ENCODE measurements at regions not wholly inside any gene's neighbourhood (a gene's known extent, or its start where the extent isn't known, plus 50 kb on each side); places are given as distances from the start of the nearest gene placed in this dataset.
A peak's percentile ranks its signal among the peaks of the same experiment; 100 is the strongest.
"Not testable (repeated sequence)": the region's sequence is repeated elsewhere in the genome, so short reads cannot be mapped to it uniquely, and the experiment has no call there.

DNA sequence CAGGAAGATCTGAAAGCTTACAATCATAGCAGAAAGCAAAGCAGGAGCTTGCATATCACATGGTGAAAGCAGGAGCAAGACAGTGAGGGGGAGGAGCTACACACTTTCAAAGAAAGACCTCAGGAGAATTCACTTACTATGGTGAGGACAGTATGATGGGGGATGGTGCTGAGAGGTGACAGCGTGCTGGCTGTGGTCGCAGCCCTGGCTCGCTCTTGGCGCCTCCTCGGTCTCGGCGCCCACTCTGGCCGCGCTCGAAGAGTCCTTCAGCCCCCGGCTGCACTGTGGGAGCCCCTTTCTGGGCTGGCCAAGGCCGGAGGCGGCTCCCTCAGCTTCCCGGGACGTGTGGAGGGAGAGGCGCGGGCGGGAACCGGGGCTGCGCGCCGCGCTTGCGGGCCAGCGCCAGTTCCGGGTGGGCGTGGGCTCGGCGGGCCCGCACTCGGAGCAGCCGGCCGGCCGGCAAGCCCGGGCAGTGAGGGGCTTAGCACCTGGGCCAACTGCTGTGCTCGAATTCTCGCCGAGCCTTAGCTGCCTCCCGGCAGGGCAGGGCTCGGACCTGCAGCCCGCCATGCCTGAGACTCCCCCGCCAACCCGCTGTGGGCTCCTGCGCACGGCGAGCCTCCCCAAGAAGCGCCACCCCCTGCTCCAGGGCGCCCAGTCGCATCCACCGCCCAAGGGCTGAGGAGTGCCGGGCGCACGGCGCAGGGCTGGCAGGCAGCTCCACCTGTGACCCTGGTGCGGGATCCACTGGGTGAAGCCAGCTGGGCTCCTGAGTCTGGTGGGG is 131.9 kb upstream of the SPATS2L start:
- no peak for DNase-seq

DNA sequence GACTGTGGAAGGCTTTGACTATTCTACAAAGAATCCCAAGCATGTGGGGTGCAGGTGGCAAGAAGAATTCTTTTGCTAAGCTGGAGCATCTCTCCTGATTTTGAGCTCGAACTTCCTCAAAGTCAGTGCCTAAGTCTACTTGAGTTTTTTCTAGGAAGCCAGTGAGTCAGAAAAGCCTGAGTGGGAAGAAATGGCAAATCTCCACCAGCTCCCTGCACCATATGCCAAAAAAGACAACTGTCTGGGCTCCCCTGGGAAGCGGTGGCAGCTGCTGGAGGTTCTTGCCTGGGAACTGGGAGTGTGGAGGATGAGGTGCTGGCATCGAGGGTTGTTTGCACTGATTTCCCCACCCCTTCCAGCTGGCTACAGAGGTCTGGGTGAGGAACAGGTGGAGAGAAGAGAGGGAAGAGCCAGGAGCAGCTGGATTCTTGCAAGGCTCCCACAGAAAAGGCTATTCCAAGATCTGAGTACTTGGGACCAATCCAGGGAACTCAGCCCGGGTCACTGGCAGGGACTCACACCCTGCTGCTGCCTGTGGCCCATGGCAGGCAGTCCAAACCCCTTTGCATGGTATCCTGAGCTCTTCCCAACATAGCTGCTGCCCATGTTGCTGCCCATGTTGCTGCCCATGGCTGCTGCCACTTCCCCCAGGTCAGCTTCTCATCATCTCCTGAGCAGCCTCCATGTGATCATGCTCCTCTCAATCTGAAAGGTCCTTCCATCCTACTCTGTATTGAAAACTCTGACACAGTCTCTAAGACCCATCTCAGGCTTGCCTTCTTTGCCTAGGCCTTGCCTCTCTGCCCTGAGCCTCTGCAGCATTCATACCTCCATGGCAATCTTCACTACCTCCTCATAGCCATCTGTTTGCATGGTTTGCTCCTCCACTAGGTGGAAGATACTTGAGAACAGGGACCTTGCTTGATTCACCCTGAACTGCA is 128.3 kb upstream of the SPATS2L start:
- no peak for DNase-seq

DNA sequence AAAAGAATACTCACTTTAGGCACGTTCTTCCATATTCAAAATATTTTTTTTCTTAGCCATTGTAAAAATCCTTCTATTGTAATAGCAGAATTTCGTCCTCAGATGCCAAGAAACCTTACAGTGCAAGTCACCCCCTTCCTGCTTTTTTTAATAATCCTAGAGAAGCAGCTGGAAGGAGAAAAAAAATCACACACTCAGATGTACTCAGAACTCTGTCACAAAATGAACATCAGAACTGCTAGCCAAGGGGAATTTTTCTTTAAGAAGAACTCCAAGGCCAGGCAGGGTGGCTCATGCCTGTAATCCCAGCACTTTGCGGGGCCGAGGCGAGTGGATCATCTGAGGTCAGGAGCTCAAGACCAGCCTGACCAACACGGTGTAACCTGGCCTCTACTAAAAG is 127.3 kb upstream of the SPATS2L start:
- no peak for DNase-seq

GRCh38 chr2:200180943-200181342 is 125.5 kb upstream of the SPATS2L start:
- no peak for DNase-seq

- DNase-seq = no peak
Measured at GRCh38 chr2:200181755-200182154, 124.7 kb upstream of the SPATS2L start.

- DNase-seq = no peak
Measured at GRCh38 chr2:200184748-200185627, 121.5 kb upstream of the SPATS2L start.

GRCh38 chr2:200185628-200186000 is 120.9 kb upstream of the SPATS2L start:
- peak; percentile 75 for DNase-seq

GRCh38 chr2:200186002-200186401 is 120.5 kb upstream of the SPATS2L start:
- DNase-seq = no peak

DNA sequence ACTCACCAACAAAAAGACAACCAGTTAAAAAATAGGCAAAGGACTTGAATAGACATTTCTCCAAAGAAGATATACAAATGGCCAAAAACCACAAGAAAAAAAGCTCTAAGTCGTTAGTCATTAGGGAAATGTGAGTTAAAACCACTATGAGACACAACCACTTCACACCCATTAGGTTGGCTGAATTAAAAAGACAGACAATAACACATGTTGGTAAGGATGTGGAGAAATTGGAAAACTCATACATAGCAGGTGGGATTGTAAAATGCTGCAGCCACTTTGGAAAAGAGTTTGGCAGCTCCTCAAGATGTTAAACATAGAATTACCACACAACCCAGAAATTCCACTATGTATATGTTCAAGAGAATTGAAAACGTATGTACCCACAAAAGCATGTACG is 117.6 kb upstream of the SPATS2L start:
- no peak for DNase-seq

DNA sequence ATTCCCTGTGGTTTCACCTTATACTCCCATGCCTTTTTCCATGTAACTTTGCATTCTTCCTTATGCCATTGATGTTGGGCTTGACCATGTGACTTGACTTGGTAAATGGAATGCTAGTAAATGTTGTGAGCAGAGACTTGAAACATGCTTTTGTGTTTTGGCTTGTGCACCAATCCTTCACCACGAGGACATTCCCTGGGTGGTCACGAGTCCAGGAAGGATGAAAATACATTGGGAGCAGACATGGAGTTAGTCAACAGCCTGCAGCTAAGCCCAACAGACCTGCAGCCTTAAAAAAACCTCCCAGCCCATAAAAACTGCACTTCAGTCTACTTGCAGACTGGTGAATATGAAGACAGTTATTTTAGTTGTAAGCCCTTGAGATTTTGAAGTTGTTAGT is 116.5 kb upstream of the SPATS2L start:
- DNase-seq = no peak

DNA sequence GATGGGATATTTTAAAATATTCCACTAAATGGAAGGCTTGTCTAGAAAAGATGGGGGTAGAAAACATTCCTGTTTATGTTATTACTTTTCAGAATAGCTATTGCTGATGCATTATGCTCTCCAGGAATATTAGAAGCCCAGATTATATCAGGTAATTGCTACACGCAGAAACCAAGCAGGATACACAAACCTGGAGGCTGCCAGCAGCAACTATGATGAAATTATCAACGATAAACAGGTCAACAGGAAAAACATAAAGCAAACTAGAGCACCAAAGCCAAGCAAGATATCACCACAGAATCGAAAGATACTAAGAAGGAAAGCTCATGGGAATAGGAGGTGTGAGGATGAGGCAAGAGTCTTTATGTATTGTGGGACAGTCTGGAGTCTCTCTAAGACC is 113.2 kb upstream of the SPATS2L start:
- DNase-seq = no peak

GRCh38 chr2:200193791-200194190 is 112.7 kb upstream of the SPATS2L start:
- no peak for DNase-seq

- DNase-seq = no peak
Measured at GRCh38 chr2:200194746-200195145, 111.7 kb upstream of the SPATS2L start.

DNA sequence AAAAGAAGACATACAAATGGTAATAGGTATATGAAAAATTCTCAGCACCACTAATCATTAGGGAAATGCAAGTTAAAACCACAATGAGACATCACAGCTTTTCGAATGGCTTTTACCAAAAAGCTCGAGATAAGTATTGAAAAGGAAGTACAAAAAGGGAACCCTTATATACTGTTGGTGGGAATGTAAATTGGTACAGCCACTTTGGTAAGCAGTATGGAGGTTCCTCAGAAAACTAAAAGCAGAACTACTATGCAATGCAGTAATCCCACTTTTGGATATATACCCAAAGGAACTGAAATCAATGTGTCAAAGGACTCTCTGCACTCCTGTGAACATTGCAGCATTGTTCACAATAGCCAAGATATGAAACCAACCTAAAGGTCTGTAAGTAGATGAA is 107.5 kb upstream of the SPATS2L start:
- no peak for DNase-seq

DNA sequence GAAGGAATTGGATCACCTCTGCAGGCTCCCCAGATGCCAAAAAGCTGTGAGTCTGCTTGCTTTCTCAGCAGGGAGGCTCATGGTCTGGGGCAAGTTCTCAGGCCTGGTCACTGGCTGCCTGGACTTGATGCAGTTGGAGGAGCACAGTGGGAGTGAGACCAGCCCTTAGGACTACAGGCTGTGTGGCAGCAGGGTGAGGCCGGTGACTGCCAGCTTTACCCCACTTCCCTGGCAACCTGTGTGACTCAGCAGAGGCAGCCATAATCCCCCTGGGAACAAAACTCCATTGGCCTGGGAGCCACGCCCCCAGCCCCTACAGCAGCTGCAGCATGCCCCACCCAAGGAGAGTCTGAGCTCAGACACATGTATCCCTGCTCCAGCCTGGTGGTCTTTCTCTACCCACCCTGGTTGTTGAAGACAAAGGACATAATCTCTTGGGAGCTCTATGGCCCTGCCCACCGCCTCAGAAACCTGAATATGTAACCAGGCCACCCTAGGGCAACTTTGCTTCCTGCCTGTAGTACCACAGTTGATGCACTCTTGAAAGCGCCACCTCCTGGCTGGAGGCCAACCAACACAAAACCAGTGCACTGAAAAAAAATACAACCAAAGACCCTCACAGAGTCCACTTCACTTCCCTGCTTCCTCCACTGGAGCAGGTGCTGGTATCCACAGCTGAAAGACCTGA is 106.8 kb upstream of the SPATS2L start:
- DNase-seq = no peak

- not testable (repeated sequence) for DNase-seq
Measured at GRCh38 chr2:200201839-200202238, 104.7 kb upstream of the SPATS2L start.

GRCh38 chr2:200203381-200203827 is 103.1 kb upstream of the SPATS2L start:
- no peak for DNase-seq

DNA sequence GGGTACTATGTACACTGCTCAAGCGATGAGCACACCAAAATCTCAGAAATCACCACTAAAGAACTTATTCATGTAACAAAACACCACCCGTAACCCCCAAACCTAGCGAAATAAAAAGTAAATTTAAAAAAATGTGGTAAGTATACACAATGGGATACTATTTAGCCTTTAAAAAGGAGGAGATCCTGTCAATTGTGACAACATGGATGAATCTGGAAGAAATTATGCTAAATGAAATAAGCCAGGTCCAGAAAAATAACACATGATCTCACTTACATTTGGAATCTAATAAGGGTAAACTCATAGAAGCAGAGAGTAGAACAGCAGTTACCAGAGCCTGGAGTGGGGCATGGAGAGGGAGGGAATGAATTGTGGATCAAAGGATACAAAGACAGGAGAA is 98.5 kb upstream of the SPATS2L start:
- no peak for DNase-seq

GRCh38 chr2:200209030-200209429 is 97.5 kb upstream of the SPATS2L start:
- no peak for DNase-seq

DNA sequence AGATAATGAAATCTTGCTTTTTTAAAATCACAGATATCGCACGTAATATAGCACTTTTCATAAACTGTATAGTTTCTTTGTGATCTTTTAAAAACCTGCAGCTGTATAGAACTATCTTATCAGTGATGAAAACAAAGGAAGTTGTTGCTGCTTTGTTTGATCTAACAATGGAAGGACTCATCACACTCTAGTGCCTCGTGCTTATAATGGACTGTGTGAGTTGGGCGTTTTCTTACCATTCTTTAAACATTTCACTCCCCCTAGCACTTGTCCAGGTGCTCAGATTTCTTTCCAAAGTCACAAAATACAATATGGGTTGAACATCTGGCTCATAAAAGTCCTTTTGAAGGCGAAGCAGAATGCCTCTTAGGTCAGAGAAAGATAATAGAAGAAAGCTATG is 94.8 kb upstream of the SPATS2L start:
- DNase-seq = no peak

- DNase-seq = no peak
Measured at GRCh38 chr2:200212862-200213425, 93.5 kb upstream of the SPATS2L start.

GRCh38 chr2:200216310-200216709 is 90.2 kb upstream of the SPATS2L start:
- DNase-seq = no peak

Measured in NCI-H2227 treated with DMSO at 0.1 percent for 48 hours (cell line).